Sigmoid colon (tissue), 4 donors: ENCODE measurements at regions not wholly inside any gene's neighbourhood (a gene's known extent, or its start where the extent isn't known, plus 50 kb on each side); places are given as distances from the start of the nearest gene placed in this dataset.
"Not testable (repeated sequence)": the region's sequence is repeated elsewhere in the genome, so short reads cannot be mapped to it uniquely, and the experiment has no call there.

Source experiments
- EP300 ChIP-seq, 4 donors: sonication (generic); formaldehyde crosslinking; IDR thresholded peaks; one replicate each; pipeline ENCODE4 v1.6.1; 2017; ENCODE audit warnings: antibody characterized with exemption in 4 of 4
- POLR2A ChIP-seq, 2 donors: fragments of 450-650 bp; IDR thresholded peaks; one replicate each; pipeline ENCODE4 v1.6.1; 2016; ENCODE audit warnings: antibody characterized with exemption in 2 of 2, mild to moderate bottlenecking in 2 of 2, moderate library complexity in 2 of 2
- POLR2AphosphoS5 ChIP-seq, 4 donors: sonication (generic); formaldehyde crosslinking; IDR thresholded peaks; one replicate each; pipeline ENCODE4 v1.6.1; 2017; ENCODE audit warnings: antibody characterized with exemption in 4 of 4
- TF ChIP-seq, protein P1 (sequence below), 4 experiments: fragments of 450-650 bp in 3 of 4; fragments of 200-600 bp in 1 of 4; IDR thresholded peaks; one replicate each; pipeline ENCODE4 v1.5.1; 2016 to 2019; ENCODE audit warnings: antibody characterized with exemption in 4 of 4, mild to moderate bottlenecking in 3 of 4, moderate library complexity in 2 of 4

DNA sequence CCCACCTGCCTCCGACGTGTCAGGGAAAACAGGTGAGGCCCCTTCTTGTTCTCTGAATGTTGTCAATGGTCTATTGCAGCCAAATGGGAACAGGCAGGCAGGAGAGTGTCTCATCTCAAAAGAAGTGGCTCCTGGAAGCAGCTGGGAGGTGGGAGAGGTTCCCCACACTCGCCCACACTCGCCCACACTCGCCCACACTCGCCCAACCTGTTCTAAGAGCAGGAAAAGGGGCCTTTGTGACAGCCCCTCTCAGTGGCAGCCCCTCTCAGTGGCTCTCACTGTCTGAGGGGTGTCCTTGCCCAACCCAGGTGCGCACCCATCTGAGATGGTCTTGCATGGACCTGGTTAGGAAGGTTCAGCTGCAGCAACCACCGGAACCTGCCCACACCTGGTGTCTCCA, 162.2 kb downstream of the LMLN start:
- TF ChIP-seq, protein P1, sequence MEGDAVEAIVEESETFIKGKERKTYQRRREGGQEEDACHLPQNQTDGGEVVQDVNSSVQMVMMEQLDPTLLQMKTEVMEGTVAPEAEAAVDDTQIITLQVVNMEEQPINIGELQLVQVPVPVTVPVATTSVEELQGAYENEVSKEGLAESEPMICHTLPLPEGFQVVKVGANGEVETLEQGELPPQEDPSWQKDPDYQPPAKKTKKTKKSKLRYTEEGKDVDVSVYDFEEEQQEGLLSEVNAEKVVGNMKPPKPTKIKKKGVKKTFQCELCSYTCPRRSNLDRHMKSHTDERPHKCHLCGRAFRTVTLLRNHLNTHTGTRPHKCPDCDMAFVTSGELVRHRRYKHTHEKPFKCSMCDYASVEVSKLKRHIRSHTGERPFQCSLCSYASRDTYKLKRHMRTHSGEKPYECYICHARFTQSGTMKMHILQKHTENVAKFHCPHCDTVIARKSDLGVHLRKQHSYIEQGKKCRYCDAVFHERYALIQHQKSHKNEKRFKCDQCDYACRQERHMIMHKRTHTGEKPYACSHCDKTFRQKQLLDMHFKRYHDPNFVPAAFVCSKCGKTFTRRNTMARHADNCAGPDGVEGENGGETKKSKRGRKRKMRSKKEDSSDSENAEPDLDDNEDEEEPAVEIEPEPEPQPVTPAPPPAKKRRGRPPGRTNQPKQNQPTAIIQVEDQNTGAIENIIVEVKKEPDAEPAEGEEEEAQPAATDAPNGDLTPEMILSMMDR (IDR thresholded peaks at IDR 0.05), result not testable (repeated sequence)
- TF ChIP-seq POLR2A, EP300, POLR2AphosphoS5 (IDR thresholded peaks at IDR 0.05): not testable (repeated sequence)
